ENCODE measurements at regions not wholly inside any gene's neighbourhood (a gene's known extent, or its start where the extent isn't known, plus 50 kb on each side); places are given as distances from the start of the nearest gene placed in this dataset.

GRCh38 chr4:43275779-43276178, 383.3 kb downstream of the GRXCR1 start:
- Histone ChIP-seq H3K36me3 (no peaks in the 10 kb centered on the region), H3K9me3 (peaks cover 0 to 5% (median 0%) of the 10 kb centered on the region in 4 donors), H3K4me3 (no peak overlapping the region), H3K27me3 (no peaks in the 10 kb centered on the region), H3K27ac (no peak overlapping the region), H3K4me1 (no peaks in the 10 kb centered on the region)
- DNase-seq: no peak
- intact Hi-C loops (cut with DNase I): no loop called here
- 81 to 82% methylated on average over 1 of the region's 1 CpG for WGBS, 2 donors
- TF ChIP-seq EP300 (IDR thresholded peaks at IDR 0.05): no peak
- no peak for TF ChIP-seq CTCF (IDR thresholded peaks at IDR 0.05)
- no peak for TF ChIP-seq POLR2A (IDR thresholded peaks at IDR 0.05)
- no peak for TF ChIP-seq POLR2AphosphoS5 (IDR thresholded peaks at IDR 0.05)

- no peaks in the 10 kb centered on the region for H3K4me1 ChIP-seq
- no peak overlapping the region for H3K4me3 ChIP-seq
- H3K9me3 ChIP-seq: peaks cover 0 to 5% (median 0%) of the 10 kb centered on the region in 4 donors
- intact Hi-C loops (cut with DNase I): no loop called here
- no peaks in the 10 kb centered on the region for H3K36me3 ChIP-seq
- TF ChIP-seq POLR2A (IDR thresholded peaks at IDR 0.05) (no peak), EP300 (IDR thresholded peaks at IDR 0.05) (no peak), POLR2AphosphoS5 (IDR thresholded peaks at IDR 0.05) (no peak)
- no peak for DNase-seq
- WGBS, 2 donors: 12 to 40% methylated on average over 1 of the region's 1 CpG
- H3K27ac ChIP-seq: no peak overlapping the region
- no peaks in the 10 kb centered on the region for H3K27me3 ChIP-seq
These were observed 383.8 kb downstream of the GRXCR1 start for GRCh38 chr4:43276321-43276720.

- Histone ChIP-seq H3K36me3 (no peaks in the 10 kb centered on the region), H3K27me3 (no peaks in the 10 kb centered on the region), H3K9me3 (peaks cover 0 to 5% (median 0%) of the 10 kb centered on the region in 4 donors), H3K4me3 (no peak overlapping the region), H3K4me1 (no peaks in the 10 kb centered on the region), H3K27ac (no peak overlapping the region)
- WGBS, 2 donors: 35 to 71% methylated on average over 1 of the region's 1 CpG
- TF ChIP-seq EP300 (IDR thresholded peaks at IDR 0.05): no peak
- TF ChIP-seq POLR2AphosphoS5 (IDR thresholded peaks at IDR 0.05): no peak
- TF ChIP-seq CTCF (IDR thresholded peaks at IDR 0.05): no peak
- no peak for TF ChIP-seq POLR2A (IDR thresholded peaks at IDR 0.05)
- intact Hi-C loops (cut with DNase I): no loop called here
- no peak for DNase-seq
These were observed 384.5 kb downstream of the GRXCR1 start for GRCh38 chr4:43277003-43277402.

- no peaks in the 10 kb centered on the region for H3K36me3 ChIP-seq
- TF ChIP-seq POLR2AphosphoS5 (IDR thresholded peaks at IDR 0.05) (no peak), POLR2A (IDR thresholded peaks at IDR 0.05) (no peak), EP300 (IDR thresholded peaks at IDR 0.05) (no peak), CTCF (IDR thresholded peaks at IDR 0.05) (no peak)
- H3K27me3 ChIP-seq: no peaks in the 10 kb centered on the region
- intact Hi-C loops (cut with DNase I): no loop called here
- no peak for DNase-seq
- 78 to 83% methylated on average over 1 of the region's 1 CpG for WGBS, 2 donors
- no peaks in the 10 kb centered on the region for H3K9me3 ChIP-seq
- H3K27ac ChIP-seq: no peak overlapping the region
- no peaks in the 10 kb centered on the region for H3K4me1 ChIP-seq
- no peak overlapping the region for H3K4me3 ChIP-seq
These were observed 390.0 kb downstream of the GRXCR1 start for GRCh38 chr4:43282534-43282933.

GRCh38 chr4:43286137-43286536, 393.6 kb downstream of the GRXCR1 start:
- no peak overlapping the region for H3K4me3 ChIP-seq

More at GRCh38 chr4:43286137-43286536, 393.6 kb downstream of the GRXCR1 start:
- TF ChIP-seq POLR2AphosphoS5 (IDR thresholded peaks at IDR 0.05): no peak
- no peak for TF ChIP-seq POLR2A (IDR thresholded peaks at IDR 0.05)
- TF ChIP-seq EP300 (IDR thresholded peaks at IDR 0.05): no peak
- TF ChIP-seq CTCF (IDR thresholded peaks at IDR 0.05): no peak
- Histone ChIP-seq H3K4me1 (no peaks in the 10 kb centered on the region), H3K27me3 (no peaks in the 10 kb centered on the region), H3K36me3 (no peaks in the 10 kb centered on the region), H3K9me3 (no peaks in the 10 kb centered on the region), H3K27ac (no peak overlapping the region)
- DNase-seq: no peak
- 11 to 63% methylated on average over 1 of the region's 1 CpG for WGBS, 2 donors
- intact Hi-C loops (cut with DNase I): no loop called here

All from sigmoid colon (tissue), 6 donors.